OCI-LY3 (cell line): ENCODE measurements at regions not wholly inside any gene's neighbourhood (a gene's known extent, or its start where the extent isn't known, plus 50 kb on each side); places are given as distances from the start of the nearest gene placed in this dataset.

Source experiments
- EZH2phosphoT487 ChIP-seq: fragments of 200-600 bp; shearing (Covaris generic); IDR thresholded peaks from 2 replicates; pipeline ENCODE4 v1.6.1; 2018; ENCODE audit warnings: antibody characterized with exemption, mixed run types, low read depth
- TF ChIP-seq, protein P1 (sequence below): fragments of 200-600, 300-600 bp; sonication (generic); IDR thresholded peaks from 2 replicates; pipeline ENCODE4 v1.5.1; 2014; ENCODE audit warnings: antibody characterized with exemption, low read length, low read depth

DNA sequence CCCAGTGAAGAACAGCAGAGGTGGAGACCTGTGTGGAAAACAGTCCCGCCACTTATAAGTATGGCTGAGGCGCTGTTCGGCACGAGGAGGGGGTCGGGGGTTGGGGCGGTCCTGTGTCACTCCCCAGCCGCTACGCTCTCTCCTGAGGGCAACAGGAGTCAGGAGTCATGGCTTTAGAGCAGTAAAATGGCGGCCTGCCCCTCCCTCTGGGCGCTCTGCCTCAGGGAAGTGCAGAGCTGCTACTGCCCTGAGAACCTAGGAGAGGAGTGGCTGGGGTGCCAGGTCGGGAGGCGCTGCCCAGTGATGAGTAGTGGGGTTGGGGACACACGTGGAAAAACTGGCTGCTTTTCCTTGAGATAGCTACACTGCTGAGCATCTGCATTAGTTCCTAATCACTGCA, 551.2 kb upstream of the AMOT start:
- no peak for TF ChIP-seq EZH2phosphoT487
- TF ChIP-seq, protein P1, sequence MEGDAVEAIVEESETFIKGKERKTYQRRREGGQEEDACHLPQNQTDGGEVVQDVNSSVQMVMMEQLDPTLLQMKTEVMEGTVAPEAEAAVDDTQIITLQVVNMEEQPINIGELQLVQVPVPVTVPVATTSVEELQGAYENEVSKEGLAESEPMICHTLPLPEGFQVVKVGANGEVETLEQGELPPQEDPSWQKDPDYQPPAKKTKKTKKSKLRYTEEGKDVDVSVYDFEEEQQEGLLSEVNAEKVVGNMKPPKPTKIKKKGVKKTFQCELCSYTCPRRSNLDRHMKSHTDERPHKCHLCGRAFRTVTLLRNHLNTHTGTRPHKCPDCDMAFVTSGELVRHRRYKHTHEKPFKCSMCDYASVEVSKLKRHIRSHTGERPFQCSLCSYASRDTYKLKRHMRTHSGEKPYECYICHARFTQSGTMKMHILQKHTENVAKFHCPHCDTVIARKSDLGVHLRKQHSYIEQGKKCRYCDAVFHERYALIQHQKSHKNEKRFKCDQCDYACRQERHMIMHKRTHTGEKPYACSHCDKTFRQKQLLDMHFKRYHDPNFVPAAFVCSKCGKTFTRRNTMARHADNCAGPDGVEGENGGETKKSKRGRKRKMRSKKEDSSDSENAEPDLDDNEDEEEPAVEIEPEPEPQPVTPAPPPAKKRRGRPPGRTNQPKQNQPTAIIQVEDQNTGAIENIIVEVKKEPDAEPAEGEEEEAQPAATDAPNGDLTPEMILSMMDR = no peak
